ENCODE measurements at regions not wholly inside any gene's neighbourhood (a gene's known extent, or its start where the extent isn't known, plus 50 kb on each side); places are given as distances from the start of the nearest gene placed in this dataset.

DNA sequence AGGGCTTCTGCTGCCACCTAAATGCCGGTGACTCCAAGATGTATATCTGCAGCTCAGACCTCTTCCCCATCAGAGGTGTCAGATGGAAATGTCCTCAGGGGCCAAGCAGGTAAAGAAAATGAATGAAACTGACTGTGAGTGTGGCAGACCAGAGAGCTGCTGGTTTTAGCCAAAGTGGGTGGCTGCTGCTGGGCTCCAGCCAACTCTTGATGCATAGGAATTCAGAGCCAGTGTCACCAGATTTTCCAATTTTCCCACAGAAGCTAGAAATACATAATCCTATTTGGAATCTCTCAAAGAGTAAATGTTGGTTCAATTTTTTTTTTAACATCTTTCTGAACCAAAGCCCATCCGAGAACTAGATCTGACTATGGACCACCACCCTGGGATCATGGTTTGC is 161.2 kb upstream of the SPRY4 start:
- Histone ChIP-seq H3F3A (ENCODE audit: insufficient read depth, low read length, poor library complexity, severe bottlenecking) (no peaks in the 10 kb centered on the region), H2AFZ (ENCODE audit: low read depth, low read length) (no peak overlapping the region), H3K79me2 (replicated peaks; ENCODE audit: insufficient read depth, low read length) (no peaks in the 10 kb centered on the region), H3K36me3 (ENCODE audit: insufficient read depth, low read length) (no peaks in the 10 kb centered on the region), H4K20me1 (ENCODE audit: insufficient read depth) (no peaks in the 10 kb centered on the region), H3K9ac (ENCODE audit: low read length) (no peak overlapping the region), H3K27me3 (ENCODE audit: insufficient read depth, low read depth, low read length) (peaks cover 5% of the 10 kb centered on the region), H3K27ac (ENCODE audit: low read length) (no peak overlapping the region), H3K9me3 (ENCODE audit: low read length) (no peaks in the 10 kb centered on the region), H3K4me2 (ENCODE audit: low read length) (no peak overlapping the region), H3K9me2 (ENCODE audit: insufficient read depth, low read length) (no peaks in the 10 kb centered on the region), H3K4me3 (ENCODE audit: low read length) (no peak overlapping the region)
- TF ChIP-seq TAF1 (IDR thresholded peaks at IDR 0.05; ENCODE audit: low read depth), result no peak
- TF ChIP-seq EP300 (conservative IDR thresholded peaks at IDR 0.05; ENCODE audit: poor library complexity, severe bottlenecking), result no peak
- TF ChIP-seq MXI1 (conservative IDR thresholded peaks at IDR 0.05; ENCODE audit: poor library complexity, severe bottlenecking), result no peak
- TF ChIP-seq EZH2 (IDR thresholded peaks at IDR 0.05; ENCODE audit: borderline replicate concordance, insufficient read depth, low read length, poor library complexity, severe bottlenecking), result no peak
- TF ChIP-seq SMC3 (conservative IDR thresholded peaks at IDR 0.05; ENCODE audit: poor library complexity), result no peak
- no peak for TF ChIP-seq RAD21 (conservative IDR thresholded peaks at IDR 0.05)
- TF ChIP-seq CTCF (IDR thresholded peaks at IDR 0.05; ENCODE audit: poor library complexity, severe bottlenecking), result no peak

GRCh38 chr5:142484821-142485387 is 160.1 kb upstream of the SPRY4 start:
- no peak overlapping the region for H3K9ac ChIP-seq (ENCODE audit: low read length)
- H3K9me3 ChIP-seq (ENCODE audit: low read length), result no peaks in the 10 kb centered on the region
- no peaks in the 10 kb centered on the region for H3K79me2 ChIP-seq (replicated peaks; ENCODE audit: insufficient read depth, low read length)
- TF ChIP-seq MXI1 (conservative IDR thresholded peaks at IDR 0.05; ENCODE audit: poor library complexity, severe bottlenecking), result no peak
- TF ChIP-seq EP300 (conservative IDR thresholded peaks at IDR 0.05; ENCODE audit: poor library complexity, severe bottlenecking), result no peak
- no peak for TF ChIP-seq TAF1 (IDR thresholded peaks at IDR 0.05; ENCODE audit: low read depth)
- TF ChIP-seq, protein P1, sequence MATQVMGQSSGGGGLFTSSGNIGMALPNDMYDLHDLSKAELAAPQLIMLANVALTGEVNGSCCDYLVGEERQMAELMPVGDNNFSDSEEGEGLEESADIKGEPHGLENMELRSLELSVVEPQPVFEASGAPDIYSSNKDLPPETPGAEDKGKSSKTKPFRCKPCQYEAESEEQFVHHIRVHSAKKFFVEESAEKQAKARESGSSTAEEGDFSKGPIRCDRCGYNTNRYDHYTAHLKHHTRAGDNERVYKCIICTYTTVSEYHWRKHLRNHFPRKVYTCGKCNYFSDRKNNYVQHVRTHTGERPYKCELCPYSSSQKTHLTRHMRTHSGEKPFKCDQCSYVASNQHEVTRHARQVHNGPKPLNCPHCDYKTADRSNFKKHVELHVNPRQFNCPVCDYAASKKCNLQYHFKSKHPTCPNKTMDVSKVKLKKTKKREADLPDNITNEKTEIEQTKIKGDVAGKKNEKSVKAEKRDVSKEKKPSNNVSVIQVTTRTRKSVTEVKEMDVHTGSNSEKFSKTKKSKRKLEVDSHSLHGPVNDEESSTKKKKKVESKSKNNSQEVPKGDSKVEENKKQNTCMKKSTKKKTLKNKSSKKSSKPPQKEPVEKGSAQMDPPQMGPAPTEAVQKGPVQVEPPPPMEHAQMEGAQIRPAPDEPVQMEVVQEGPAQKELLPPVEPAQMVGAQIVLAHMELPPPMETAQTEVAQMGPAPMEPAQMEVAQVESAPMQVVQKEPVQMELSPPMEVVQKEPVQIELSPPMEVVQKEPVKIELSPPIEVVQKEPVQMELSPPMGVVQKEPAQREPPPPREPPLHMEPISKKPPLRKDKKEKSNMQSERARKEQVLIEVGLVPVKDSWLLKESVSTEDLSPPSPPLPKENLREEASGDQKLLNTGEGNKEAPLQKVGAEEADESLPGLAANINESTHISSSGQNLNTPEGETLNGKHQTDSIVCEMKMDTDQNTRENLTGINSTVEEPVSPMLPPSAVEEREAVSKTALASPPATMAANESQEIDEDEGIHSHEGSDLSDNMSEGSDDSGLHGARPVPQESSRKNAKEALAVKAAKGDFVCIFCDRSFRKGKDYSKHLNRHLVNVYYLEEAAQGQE (IDR thresholded peaks at IDR 0.05; ENCODE audit: borderline replicate concordance), result no peak
- TF ChIP-seq RAD21 (conservative IDR thresholded peaks at IDR 0.05), result no peak
- no peak for TF ChIP-seq POLR2AphosphoS5 (IDR thresholded peaks at IDR 0.05)
- no peak for TF ChIP-seq CTCF (IDR thresholded peaks at IDR 0.05; ENCODE audit: poor library complexity, severe bottlenecking)
- no peak for TF ChIP-seq SMC3 (conservative IDR thresholded peaks at IDR 0.05; ENCODE audit: poor library complexity)
- TF ChIP-seq EZH2 (IDR thresholded peaks at IDR 0.05; ENCODE audit: borderline replicate concordance, insufficient read depth, low read length, poor library complexity, severe bottlenecking), result no peak
- peaks cover 5% of the 10 kb centered on the region for H3K27me3 ChIP-seq (ENCODE audit: insufficient read depth, low read depth, low read length)
- no peaks in the 10 kb centered on the region for H3K36me3 ChIP-seq (ENCODE audit: insufficient read depth, low read length)
- no peak overlapping the region for H3K4me3 ChIP-seq (ENCODE audit: low read length)
- H3K27ac ChIP-seq (ENCODE audit: low read length), result no peak overlapping the region
- no peak overlapping the region for H2AFZ ChIP-seq (ENCODE audit: low read depth, low read length)
- H3K4me2 ChIP-seq (ENCODE audit: low read length), result no peak overlapping the region
- no peaks in the 10 kb centered on the region for H3K9me2 ChIP-seq (ENCODE audit: insufficient read depth, low read length)
- H3F3A ChIP-seq (ENCODE audit: insufficient read depth, low read length, poor library complexity, severe bottlenecking), result no peaks in the 10 kb centered on the region
- no peaks in the 10 kb centered on the region for H4K20me1 ChIP-seq (ENCODE audit: insufficient read depth)

All from neural cell (in vitro differentiated cells).